ENCODE measurements at regions not wholly inside any gene's neighbourhood (a gene's known extent, or its start where the extent isn't known, plus 50 kb on each side); places are given as distances from the start of the nearest gene placed in this dataset.

DNA sequence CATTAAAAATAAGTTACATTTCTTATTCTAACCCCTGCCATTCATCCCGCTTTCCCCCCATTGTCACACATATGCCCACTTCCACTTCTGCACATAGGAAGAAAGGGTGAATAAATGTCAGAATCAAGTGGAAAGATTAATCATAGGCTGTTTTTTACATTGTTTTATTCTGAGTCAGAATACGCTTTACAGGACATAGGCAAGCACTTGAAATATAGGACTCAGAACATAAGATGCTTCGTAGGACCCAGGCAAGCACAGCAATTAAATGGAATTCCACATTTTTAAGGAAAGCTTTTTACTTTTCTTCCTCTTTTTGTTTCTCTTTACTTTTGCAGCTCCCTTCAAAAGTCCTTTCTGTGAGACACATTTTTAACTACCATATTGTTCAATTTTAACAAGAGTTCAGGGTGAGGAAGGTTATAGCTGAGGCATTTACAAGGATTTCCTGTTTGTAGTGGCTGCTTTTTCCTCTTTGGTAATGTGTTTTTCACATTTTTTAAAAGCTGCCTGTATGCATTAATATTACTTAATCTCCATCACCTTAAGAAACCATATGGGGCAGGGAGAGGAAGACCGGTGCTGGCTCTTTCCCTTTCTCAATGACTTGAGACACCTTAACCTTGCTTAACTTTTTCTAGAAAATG lies 130.0 kb downstream of the TES start:
- no peak overlapping the region for H2AFZ ChIP-seq (ENCODE audit: control insufficient read depth, low read length)

GRCh38 chr7:116340943-116341907 lies 130.9 kb downstream of the TES start:
- DNase-seq (ENCODE audit: low read depth, low spot score) (no peak), FAIRE-seq (peak; percentile 71)
- dilution Hi-C loops (cut with MboI; ENCODE audit: extremely low pct_ligation_motif_present, low sequenced_read_pairs), result no loop called here
- Histone ChIP-seq H3K4me3 (ENCODE audit: control insufficient read depth in 2 of 3, extremely low read depth in 1 of 3, insufficient read depth in 2 of 3, low read depth in 1 of 3, low read length in 3 of 3) (no peak overlapping the region), H3K4me1 (ENCODE audit: control insufficient read depth, extremely low read depth, insufficient read depth, low read length) (peaks cover 16% of the 10 kb centered on the region), H3K36me3 (ENCODE audit: control insufficient read depth in 2 of 2, extremely low read depth in 1 of 2, insufficient read depth in 2 of 2, low read length in 2 of 2) (no peaks in the 10 kb centered on the region), H3K27me3 (ENCODE audit: control insufficient read depth, extremely low read depth, insufficient read depth, low read length) (no peaks in the 10 kb centered on the region), H3K79me2 (ENCODE audit: control insufficient read depth, insufficient read depth, low read length) (no peaks in the 10 kb centered on the region), H4K20me1 (ENCODE audit: control insufficient read depth, extremely low read depth, insufficient read depth, low read length) (no peaks in the 10 kb centered on the region), H3K27ac (ENCODE audit: control insufficient read depth, insufficient read depth, low read length) (no peak overlapping the region), H3K4me2 (ENCODE audit: control insufficient read depth, extremely low read depth, insufficient read depth, low read depth, low read length) (no peak overlapping the region), H3K9me1 (ENCODE audit: control insufficient read depth, extremely low read depth, insufficient read depth, low read length) (no peaks in the 10 kb centered on the region), H3K9me3 (ENCODE audit: control insufficient read depth, low read depth, low read length) (no peaks in the 10 kb centered on the region), H2AFZ (ENCODE audit: control insufficient read depth, low read length) (peak overlapping the region; percentile 46), H3K9ac (ENCODE audit: control insufficient read depth, extremely low read depth, insufficient read depth, low read length) (no peak overlapping the region)
- TF ChIP-seq, protein P1, sequence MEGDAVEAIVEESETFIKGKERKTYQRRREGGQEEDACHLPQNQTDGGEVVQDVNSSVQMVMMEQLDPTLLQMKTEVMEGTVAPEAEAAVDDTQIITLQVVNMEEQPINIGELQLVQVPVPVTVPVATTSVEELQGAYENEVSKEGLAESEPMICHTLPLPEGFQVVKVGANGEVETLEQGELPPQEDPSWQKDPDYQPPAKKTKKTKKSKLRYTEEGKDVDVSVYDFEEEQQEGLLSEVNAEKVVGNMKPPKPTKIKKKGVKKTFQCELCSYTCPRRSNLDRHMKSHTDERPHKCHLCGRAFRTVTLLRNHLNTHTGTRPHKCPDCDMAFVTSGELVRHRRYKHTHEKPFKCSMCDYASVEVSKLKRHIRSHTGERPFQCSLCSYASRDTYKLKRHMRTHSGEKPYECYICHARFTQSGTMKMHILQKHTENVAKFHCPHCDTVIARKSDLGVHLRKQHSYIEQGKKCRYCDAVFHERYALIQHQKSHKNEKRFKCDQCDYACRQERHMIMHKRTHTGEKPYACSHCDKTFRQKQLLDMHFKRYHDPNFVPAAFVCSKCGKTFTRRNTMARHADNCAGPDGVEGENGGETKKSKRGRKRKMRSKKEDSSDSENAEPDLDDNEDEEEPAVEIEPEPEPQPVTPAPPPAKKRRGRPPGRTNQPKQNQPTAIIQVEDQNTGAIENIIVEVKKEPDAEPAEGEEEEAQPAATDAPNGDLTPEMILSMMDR (optimal IDR thresholded peaks at IDR 0.05 in 1 of 3, IDR thresholded peaks at IDR 0.05 in 1 of 3, conservative IDR thresholded peaks at IDR 0.05 in 1 of 3; ENCODE audit: extremely low read depth in 1 of 3, insufficient read depth in 2 of 3, low read length in 3 of 3), result peak; percentile 46 to 76 (median 49)
- TF ChIP-seq EZH2 (IDR thresholded peaks at IDR 0.05; ENCODE audit: low read length), result no peak

More for the DNA sequence above, 130.0 kb downstream of the TES start:
- Histone ChIP-seq H3K9ac (ENCODE audit: control insufficient read depth, extremely low read depth, insufficient read depth, low read length) (no peak overlapping the region), H3K36me3 (ENCODE audit: control insufficient read depth in 2 of 2, extremely low read depth in 1 of 2, insufficient read depth in 2 of 2, low read length in 2 of 2) (no peaks in the 10 kb centered on the region), H3K4me2 (ENCODE audit: control insufficient read depth, extremely low read depth, insufficient read depth, low read depth, low read length) (peak overlapping the region; percentile 12), H3K4me1 (ENCODE audit: control insufficient read depth, extremely low read depth, insufficient read depth, low read length) (peaks cover 16% of the 10 kb centered on the region), H3K4me3 (ENCODE audit: control insufficient read depth in 2 of 3, extremely low read depth in 1 of 3, insufficient read depth in 2 of 3, low read depth in 1 of 3, low read length in 3 of 3) (no peak overlapping the region), H3K9me3 (ENCODE audit: control insufficient read depth, low read depth, low read length) (no peaks in the 10 kb centered on the region), H3K27ac (ENCODE audit: control insufficient read depth, insufficient read depth, low read length) (no peak overlapping the region), H3K9me1 (ENCODE audit: control insufficient read depth, extremely low read depth, insufficient read depth, low read length) (no peaks in the 10 kb centered on the region), H3K79me2 (ENCODE audit: control insufficient read depth, insufficient read depth, low read length) (no peaks in the 10 kb centered on the region), H4K20me1 (ENCODE audit: control insufficient read depth, extremely low read depth, insufficient read depth, low read length) (no peaks in the 10 kb centered on the region), H3K27me3 (ENCODE audit: control insufficient read depth, extremely low read depth, insufficient read depth, low read length) (no peaks in the 10 kb centered on the region)
- FAIRE-seq (peak; percentile 69), DNase-seq (ENCODE audit: low read depth, low spot score) (no peak)
- dilution Hi-C loops (cut with MboI; ENCODE audit: extremely low pct_ligation_motif_present, low sequenced_read_pairs), result no loop called here
- TF ChIP-seq, protein P1 (optimal IDR thresholded peaks at IDR 0.05 in 1 of 3, IDR thresholded peaks at IDR 0.05 in 1 of 3, conservative IDR thresholded peaks at IDR 0.05 in 1 of 3; ENCODE audit: extremely low read depth in 1 of 3, insufficient read depth in 2 of 3, low read length in 3 of 3), result no peak
- no peak for TF ChIP-seq EZH2 (IDR thresholded peaks at IDR 0.05; ENCODE audit: low read length)
